Chondrocyte (in vitro differentiated cells): ENCODE measurements at regions not wholly inside any gene's neighbourhood (a gene's known extent, or its start where the extent isn't known, plus 50 kb on each side); places are given as distances from the start of the nearest gene placed in this dataset.

ENCODE experiments used
- DNase-seq: peaks from one replicate; pipeline ENCODE4 v3.0.0; 2021; ENCODE audit warnings: mixed read lengths, low spot score
- H3K27ac Mint-ChIP-seq: one replicate; pipeline ENCODE4 v1.8.0; 2021; ENCODE audit warnings: mild to moderate bottlenecking, moderate library complexity, mixed read lengths; ENCODE audit not compliant: unreplicated experiment
- H3K27me3 Mint-ChIP-seq: 2 replicates; pipeline ENCODE4 v1.8.0; 2021; ENCODE audit warnings: low read depth, mixed read lengths
- H3K36me3 Mint-ChIP-seq: 2 replicates; pipeline ENCODE4 v1.8.0; 2021; ENCODE audit warnings: low read depth, mixed read lengths
- H3K4me1 Mint-ChIP-seq: 2 replicates; pipeline ENCODE4 v1.8.0; 2021; ENCODE audit warnings: low read depth, mild to moderate bottlenecking, mixed read lengths
- H3K4me3 Mint-ChIP-seq: one replicate; pipeline ENCODE4 v1.8.0; 2021; ENCODE audit warnings: mild to moderate bottlenecking, moderate library complexity, mixed read lengths; ENCODE audit not compliant: unreplicated experiment
- H3K9me3 Mint-ChIP-seq: 2 replicates; pipeline ENCODE4 v1.8.0; 2021; ENCODE audit warnings: low read depth, mixed read lengths
- TF ChIP-seq, protein P1 (sequence below): fragments of 200-600 bp; sonication (generic); IDR thresholded peaks from 2 replicates; pipeline ENCODE4 v1.5.0; 2021; ENCODE audit warnings: antibody characterized with exemption, mild to moderate bottlenecking, moderate library complexity

DNA sequence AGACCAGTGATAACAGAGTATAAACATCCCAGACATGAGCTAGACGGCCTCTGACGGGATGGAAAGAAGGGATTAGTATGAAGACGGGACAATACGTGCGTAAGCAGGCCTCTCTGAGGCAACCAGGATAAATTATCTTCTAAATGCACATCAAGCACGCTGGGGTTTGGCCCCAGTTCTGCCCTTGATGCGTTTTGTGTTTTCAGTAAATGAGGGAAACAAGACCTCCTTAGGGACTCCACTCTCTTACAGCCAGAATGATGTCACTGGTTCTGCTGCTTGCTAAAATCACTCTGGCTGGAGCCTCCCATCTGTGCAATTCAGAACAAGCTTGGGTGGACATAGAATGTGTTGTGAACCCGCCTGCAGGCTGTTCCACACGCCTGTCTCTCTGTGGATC lies 156.0 kb upstream of the MCTP2 start:
- no peak for DNase-seq
- TF ChIP-seq, protein P1, sequence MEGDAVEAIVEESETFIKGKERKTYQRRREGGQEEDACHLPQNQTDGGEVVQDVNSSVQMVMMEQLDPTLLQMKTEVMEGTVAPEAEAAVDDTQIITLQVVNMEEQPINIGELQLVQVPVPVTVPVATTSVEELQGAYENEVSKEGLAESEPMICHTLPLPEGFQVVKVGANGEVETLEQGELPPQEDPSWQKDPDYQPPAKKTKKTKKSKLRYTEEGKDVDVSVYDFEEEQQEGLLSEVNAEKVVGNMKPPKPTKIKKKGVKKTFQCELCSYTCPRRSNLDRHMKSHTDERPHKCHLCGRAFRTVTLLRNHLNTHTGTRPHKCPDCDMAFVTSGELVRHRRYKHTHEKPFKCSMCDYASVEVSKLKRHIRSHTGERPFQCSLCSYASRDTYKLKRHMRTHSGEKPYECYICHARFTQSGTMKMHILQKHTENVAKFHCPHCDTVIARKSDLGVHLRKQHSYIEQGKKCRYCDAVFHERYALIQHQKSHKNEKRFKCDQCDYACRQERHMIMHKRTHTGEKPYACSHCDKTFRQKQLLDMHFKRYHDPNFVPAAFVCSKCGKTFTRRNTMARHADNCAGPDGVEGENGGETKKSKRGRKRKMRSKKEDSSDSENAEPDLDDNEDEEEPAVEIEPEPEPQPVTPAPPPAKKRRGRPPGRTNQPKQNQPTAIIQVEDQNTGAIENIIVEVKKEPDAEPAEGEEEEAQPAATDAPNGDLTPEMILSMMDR: no peak

DNA sequence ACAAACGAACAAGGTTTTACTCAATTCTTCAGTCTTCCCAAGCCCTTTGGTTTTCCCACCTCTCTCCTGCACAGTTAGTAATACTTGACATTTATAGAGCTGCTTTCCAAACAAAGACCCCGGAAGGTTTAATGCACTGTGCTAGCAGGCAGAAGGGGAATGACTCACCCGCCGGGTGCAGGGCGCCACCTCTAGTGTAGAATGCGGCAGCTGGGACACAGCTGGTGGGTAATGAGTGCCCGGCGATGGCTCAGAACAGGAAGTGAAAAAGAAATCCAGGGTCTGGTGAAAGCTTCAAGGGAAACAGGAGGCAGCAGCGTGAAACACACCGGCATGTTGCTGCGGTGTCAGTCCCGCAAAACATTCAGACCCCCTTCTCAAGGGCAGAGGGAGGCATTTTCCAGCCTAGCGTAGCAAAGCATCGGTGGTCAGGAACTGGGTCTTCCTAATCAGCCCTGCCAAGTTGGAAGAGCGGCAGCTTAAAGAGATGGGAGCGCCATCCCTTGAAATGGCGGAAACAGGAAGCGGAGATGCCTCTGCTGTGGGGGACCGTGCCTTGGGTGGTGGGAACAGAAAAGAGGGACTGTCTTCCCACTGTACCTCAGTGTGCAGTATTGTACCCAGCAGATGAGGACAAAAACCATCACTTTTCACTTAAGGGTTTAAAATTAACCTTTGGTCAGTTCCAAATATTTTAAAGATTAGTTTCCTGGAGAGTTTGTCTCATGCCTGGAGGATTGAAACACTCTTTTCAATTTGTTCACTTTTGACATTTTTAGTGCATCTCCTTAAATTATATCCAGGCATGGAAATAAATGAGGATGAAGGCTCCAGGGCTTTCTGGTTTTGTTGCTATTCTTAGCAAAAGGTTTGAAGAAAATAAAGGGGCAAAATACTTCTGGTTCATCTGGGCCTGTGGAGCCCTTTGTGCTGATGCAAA lies 160.7 kb upstream of the MCTP2 start:
- DNase-seq: no peak
- Mint-ChIP-seq H3K4me1 (peaks cover 23% of the 10 kb centered on the region), H3K4me3 (peak overlapping the region; percentile 48), H3K36me3 (peaks cover 4% of the 10 kb centered on the region), H3K27ac (peak overlapping the region; percentile 53), H3K9me3 (peaks cover 18% of the 10 kb centered on the region), H3K27me3 (no peaks in the 10 kb centered on the region)
- TF ChIP-seq, protein P1: peak; percentile 48

More for the DNA sequence above, 156.0 kb upstream of the MCTP2 start:
- no peak overlapping the region for H3K4me3 Mint-ChIP-seq
- H3K27ac Mint-ChIP-seq: no peak overlapping the region
- H3K9me3 Mint-ChIP-seq: no peaks in the 10 kb centered on the region
- no peaks in the 10 kb centered on the region for H3K36me3 Mint-ChIP-seq
- H3K27me3 Mint-ChIP-seq: no peaks in the 10 kb centered on the region
- H3K4me1 Mint-ChIP-seq: peaks cover 28% of the 10 kb centered on the region

DNA sequence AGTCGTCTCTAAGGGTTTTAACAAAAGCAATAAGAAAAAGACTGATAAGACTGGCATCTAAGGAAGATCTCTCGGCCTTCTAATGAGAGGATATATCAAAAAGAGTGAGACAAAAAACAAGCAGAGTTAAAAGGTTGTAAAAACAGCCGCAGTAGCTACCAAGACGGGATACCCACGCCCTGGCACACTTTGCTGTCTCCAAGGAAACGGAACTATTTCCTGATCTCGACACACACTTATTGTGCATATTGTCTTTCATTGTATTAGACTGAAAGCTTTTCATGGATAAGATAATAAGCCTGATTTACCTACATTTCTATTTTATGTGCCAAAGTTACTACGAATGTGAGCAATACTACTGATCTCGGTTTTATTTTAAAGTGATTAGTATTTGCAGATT lies 161.5 kb upstream of the MCTP2 start:
- Mint-ChIP-seq H3K4me3 (no peak overlapping the region), H3K4me1 (peaks cover 23% of the 10 kb centered on the region), H3K9me3 (peaks cover 18% of the 10 kb centered on the region), H3K27me3 (no peaks in the 10 kb centered on the region), H3K36me3 (peaks cover 4% of the 10 kb centered on the region), H3K27ac (no peak overlapping the region)
- TF ChIP-seq, protein P1: no peak
- no peak for DNase-seq

DNA sequence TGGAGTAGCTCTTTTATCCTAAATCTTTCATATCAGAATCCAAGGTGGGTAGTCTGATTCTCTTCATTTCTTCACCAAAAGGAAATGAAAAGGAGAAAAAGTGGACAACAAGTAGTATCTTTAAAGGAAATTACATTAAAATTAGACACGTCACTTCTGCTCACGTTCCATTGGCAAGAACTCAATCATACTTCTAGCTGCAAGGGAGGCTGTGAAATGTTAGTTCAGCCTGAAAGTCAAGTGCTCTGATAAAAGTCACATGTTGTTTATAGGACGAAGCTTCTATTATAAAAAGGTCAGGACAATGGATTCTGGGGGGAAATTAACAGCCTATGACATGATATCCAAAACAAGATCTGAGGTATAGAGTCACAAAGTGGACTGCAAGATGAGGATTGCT lies 164.6 kb upstream of the MCTP2 start:
- H3K9me3 Mint-ChIP-seq: peaks cover 18% of the 10 kb centered on the region
- TF ChIP-seq, protein P1: no peak
- no peaks in the 10 kb centered on the region for H3K27me3 Mint-ChIP-seq
- H3K4me3 Mint-ChIP-seq: no peak overlapping the region
- H3K4me1 Mint-ChIP-seq: peaks cover 19% of the 10 kb centered on the region
- H3K36me3 Mint-ChIP-seq: peaks cover 4% of the 10 kb centered on the region
- DNase-seq: no peak
- no peak overlapping the region for H3K27ac Mint-ChIP-seq

DNA sequence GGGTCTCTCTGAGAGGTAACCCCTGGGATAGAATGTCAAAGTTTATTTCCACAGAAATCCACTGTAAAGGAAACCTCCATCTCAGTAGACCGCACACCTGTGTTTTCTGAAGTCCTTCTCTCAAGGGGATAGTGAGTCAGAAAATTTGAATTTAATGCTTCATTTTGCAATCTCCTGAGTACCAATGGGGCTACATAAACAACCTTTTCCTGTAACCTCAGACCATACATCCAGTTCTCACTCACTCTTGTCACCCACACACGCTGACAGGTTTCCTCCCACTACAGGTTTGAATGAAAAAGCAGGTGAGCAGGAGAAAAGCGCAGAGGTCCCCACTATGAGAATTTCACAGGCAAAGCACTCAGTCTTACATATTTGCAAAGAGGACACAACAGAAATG lies 165.3 kb upstream of the MCTP2 start:
- no peak for DNase-seq
- TF ChIP-seq, protein P1: no peak
- Mint-ChIP-seq H3K9me3 (peaks cover 18% of the 10 kb centered on the region), H3K4me1 (peaks cover 17% of the 10 kb centered on the region), H3K4me3 (no peak overlapping the region), H3K27ac (no peak overlapping the region), H3K27me3 (no peaks in the 10 kb centered on the region), H3K36me3 (peaks cover 4% of the 10 kb centered on the region)
